GM18868 (cell line): ENCODE measurements at regions not wholly inside any gene's neighbourhood (a gene's known extent, or its start where the extent isn't known, plus 50 kb on each side); places are given as distances from the start of the nearest gene placed in this dataset.
"Not testable (repeated sequence)": the region's sequence is repeated elsewhere in the genome, so short reads cannot be mapped to it uniquely, and the experiment has no call there.

Experiments used
- ATAC-seq: cut with Tn5 transposase; IDR thresholded peaks from one replicate; pipeline ENCODE4 v1.9.1; 2021; ENCODE audit warnings: mild to moderate bottlenecking, moderate library complexity; ENCODE audit not compliant: unreplicated experiment

GRCh38 chr3:167106456-167106855 lies 273.6 kb downstream of the ZBBX start:
- no peak for ATAC-seq

GRCh38 chr3:167102071-167102470 lies 278.0 kb downstream of the ZBBX start:
- ATAC-seq, result peak; percentile 59

- ATAC-seq, result no peak
Observed at GRCh38 chr3:167100651-167101050, 279.4 kb downstream of the ZBBX start.

DNA sequence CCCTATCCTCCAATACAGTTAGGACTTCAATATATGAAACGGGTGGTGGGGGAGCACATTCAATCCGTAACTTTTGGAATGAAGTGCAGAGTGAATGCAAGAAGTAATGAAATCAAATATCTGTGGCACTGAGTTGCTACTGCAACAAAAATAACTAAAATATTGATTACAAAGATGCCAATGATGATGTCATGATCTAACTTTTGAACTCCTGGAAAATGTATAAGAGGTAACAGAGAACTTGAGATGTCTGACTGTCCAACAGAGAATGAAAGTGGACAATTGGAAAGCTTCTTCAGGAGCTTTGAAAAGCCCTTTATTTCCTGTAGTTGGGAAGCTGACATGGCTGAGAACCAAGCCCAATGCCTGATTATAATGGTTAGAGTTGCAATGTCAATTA lies 279.9 kb downstream of the ZBBX start:
- ATAC-seq, result no peak

DNA sequence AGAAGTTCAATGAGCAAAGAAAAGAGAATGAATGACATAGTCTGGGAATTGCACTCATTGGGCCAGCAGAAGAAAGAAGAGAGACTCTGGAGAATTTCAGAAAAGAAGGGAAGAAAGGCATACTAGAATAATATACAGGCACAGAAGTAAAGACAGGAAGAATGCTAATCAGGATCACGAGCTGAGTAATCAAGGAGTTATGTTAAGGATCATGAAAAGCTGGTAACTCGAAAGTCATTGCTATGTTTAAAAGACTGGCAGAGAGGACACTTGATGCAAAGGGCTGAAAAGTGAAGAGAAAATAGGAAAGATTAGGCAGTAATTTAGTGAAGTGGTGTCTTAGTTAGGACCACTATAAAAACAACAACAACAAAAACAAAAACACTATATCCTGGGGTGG lies 284.1 kb downstream of the ZBBX start:
- ATAC-seq, result no peak

GRCh38 chr3:167094632-167095031 lies 285.5 kb downstream of the ZBBX start:
- no peak for ATAC-seq

GRCh38 chr3:167091226-167091625 lies 288.9 kb downstream of the ZBBX start:
- ATAC-seq, result no peak

DNA sequence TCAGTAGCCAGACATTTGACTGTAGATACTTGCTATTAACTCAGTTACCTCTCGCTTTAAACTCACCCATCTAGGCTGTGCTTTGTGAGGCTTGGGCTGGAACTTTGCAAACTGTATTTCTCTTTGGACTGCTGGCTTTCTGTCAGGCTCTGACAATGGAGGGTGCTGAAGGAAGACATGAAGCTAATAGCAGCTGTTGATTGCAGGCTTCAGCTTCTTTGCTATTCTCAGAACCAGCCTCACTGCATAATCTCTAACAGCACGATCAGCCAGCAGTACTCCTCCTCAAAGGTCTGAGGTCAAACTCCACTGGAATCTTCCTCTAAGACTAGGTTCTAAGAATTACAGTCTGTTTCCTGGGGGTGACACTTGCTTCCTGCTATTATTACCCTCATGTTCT lies 295.6 kb downstream of the ZBBX start:
- ATAC-seq, result no peak

DNA sequence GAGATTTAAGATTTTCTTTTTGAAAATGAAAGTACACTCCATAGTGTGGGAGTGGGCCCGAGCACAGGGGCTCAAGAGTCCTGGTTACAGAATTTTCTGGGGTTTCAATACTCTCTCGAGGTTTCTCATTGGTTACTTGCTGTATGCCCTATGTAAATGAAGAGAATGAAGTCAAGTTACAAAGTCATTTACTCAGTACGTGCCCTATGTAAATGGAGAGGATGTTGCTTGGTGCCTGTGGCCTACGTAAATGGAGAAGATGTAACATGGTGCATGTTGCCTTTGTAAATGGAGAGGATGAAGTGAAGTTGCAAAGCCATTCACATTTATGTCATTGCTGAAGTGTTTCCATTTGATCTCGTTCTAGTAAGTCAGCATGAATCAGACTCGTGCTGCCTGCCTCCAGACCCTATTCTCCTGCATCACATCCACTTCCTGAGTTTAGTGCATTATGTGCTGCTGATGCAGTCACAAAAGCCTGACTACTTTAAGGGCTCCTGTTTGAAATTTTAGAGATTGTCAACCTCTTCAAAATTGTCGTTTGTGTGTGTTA lies 302.0 kb downstream of the ZBBX start:
- ATAC-seq, result peak; percentile 39

- no peak for ATAC-seq
Observed at GRCh38 chr3:167067787-167068161, 312.3 kb downstream of the ZBBX start.

DNA sequence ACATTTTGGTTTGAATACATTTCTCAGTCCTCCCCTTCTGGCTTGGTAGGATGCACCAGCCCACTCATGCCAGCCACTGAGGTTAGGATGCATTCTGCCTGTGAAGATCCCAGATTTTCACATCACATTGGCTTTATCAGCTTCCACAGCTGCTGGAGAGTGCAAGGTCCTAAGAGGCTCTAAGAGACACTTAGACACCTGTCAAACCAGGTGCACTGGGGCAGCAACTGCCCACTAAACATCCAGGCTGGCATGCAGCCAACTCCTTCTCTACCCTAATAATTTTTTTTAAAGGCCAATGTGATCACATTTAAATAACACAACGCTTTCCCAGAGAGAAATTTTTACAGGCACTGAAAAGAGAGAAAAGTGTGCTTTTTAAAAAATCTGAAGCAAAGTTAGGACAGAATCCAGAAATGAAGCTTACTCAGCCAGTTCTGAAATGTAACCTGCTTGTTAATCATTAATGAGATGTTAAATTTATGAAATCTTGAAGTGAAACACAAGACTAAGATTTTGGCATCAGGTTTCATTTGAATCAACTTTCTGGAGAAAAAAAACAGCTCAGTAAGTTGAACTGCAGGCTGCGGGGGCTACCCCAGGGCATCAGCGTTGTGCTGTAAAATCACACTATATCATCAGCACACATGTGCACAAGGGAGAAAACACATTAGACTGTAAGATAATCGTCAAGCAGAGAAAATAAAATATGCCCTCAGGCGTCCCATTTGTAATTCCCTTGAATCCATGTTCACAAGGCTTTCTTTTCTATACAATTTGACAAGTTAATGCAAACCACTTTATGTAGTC lies 312.9 kb downstream of the ZBBX start:
- no peak for ATAC-seq

- ATAC-seq, result no peak
Observed at GRCh38 chr3:167057581-167057980, 322.5 kb downstream of the ZBBX start.

DNA sequence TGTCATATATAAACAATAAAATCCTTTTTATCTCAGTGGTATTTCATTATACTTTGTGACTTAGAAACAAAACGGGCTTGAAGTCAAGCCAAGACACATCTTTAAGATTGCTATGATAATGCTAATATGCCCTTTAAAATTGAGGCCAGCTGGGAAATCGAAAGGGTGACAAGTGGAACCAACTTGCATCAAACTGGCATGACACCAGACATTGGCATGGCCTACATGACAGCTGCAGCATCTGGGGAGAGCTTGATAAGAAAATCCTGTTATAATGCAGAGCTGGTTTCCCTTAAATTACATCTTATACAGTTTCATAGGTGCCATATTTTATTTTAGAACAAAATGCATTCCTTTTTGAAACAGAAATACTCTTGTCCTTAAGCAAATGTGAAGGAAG lies 325.2 kb downstream of the ZBBX start:
- ATAC-seq, result no peak

GRCh38 chr3:167051421-167051820 lies 328.7 kb downstream of the ZBBX start:
- ATAC-seq, result no peak

DNA sequence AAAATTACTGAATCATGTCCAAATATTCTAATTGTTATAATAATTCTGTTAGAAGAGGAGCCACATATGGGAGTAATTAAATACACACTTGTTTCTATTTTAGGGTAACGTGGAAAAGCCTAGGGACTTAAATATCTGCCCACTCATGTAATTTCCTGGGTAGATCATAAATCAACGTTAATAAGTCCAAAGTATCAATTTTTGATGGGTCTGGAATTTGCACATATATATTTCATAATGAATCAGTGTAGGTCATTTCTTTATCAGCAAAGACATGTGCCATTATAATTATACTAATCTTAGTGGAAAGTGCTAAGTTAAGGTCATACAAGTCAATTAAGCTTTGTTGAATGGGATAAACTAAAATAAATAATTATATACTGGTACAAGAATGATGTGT lies 346.2 kb downstream of the ZBBX start:
- no peak for ATAC-seq

DNA sequence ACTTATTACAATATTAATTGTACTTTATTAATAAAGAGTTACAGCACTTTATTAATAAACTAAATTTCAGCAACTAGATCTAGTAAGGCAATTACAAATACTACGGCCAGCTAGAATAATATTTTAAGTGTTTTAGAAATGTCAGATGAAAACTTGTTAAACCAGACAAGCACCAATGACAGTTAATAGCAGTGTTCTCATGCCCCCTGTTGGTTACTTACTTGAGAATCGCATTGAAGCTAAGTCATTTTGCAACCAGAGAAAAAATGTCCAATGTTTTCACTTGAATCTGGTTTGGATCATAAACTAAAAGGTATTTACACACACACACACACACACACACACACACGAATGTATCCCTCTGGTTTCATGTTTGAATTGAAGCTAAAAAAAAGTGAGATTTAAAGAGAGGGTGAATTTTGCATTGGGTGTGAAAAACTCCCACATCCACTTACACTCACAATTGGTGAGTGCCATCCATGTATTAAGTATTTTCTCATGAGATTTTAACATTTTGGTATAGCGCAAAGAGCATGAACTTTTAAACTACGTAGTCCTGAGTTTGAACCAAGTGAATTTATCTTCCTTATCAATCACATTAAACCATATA lies 347.7 kb downstream of the ZBBX start:
- peak; percentile 63 for ATAC-seq

GRCh38 chr3:167031364-167032049 lies 348.6 kb downstream of the ZBBX start:
- ATAC-seq, result no peak

DNA sequence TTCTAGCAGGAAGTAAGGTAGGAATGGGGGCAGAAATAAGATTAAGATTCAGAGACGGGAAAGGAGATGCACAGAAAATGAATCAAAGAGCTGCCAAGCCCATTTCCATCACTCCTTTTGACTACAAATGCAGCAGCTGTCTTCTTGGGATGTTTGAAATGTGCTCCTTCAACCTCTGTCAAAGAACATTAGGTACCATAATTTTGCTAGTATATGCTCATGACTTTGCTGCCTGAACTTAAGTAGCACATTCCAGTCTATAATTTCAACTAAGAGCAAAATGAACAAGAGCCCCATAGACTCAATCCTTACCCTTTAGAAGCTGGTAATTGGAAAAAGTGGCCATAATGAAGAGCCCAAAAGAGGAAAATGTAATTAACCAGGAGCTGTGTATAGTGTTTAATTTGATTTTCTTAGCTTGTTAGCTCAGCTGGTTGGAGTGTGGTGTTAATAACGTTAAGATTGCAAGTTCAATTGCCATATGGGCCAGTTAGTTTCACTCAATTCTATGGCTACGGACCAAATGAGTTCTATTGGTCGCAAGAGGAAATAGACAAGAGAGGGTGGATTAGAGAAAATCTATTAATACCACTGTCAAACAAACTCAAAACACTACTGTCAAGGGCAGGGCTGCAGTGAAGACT lies 349.9 kb downstream of the ZBBX start:
- no peak for ATAC-seq

DNA sequence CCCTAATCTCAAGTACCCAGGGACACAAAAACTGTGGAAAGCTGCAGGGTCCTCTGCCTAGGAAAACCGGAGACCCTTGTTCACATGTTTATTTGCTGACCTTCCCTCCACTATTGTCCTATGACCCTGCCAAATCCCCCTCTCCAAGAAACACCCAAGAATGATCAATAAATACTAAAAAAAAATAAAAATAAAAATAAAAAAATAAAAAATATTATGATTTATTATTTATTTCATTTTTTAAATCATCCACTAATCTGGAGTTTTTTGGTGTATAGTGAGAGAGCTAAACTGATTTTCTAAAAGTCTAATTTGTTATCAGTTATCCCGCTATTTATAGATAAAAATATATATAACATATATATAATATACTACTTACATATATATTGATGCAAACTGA lies 360.6 kb downstream of the ZBBX start:
- not testable (repeated sequence) for ATAC-seq

- ATAC-seq, result not testable (repeated sequence)
Observed at GRCh38 chr3:167018591-167019111, 361.4 kb downstream of the ZBBX start.

GRCh38 chr3:167012691-167013090 lies 367.4 kb downstream of the ZBBX start:
- no peak for ATAC-seq
